GM19455 (cell line): ENCODE measurements at regions not wholly inside any gene's neighbourhood (a gene's known extent, or its start where the extent isn't known, plus 50 kb on each side); places are given as distances from the start of the nearest gene placed in this dataset.

Source experiments
- ATAC-seq: cut with Tn5 transposase; IDR thresholded peaks from one replicate; pipeline ENCODE4 v1.9.1; 2021; ENCODE audit not compliant: unreplicated experiment

GRCh38 chr3:195004512-195005250 is 266.3 kb downstream of the XXYLT1 start:
- no peak for ATAC-seq

- ATAC-seq = no peak
Measured at GRCh38 chr3:195005251-195005620, 265.7 kb downstream of the XXYLT1 start.

GRCh38 chr3:195005759-195006510 is 265.0 kb downstream of the XXYLT1 start:
- ATAC-seq = no peak

- no peak for ATAC-seq
Measured at GRCh38 chr3:195007151-195007550, 263.8 kb downstream of the XXYLT1 start.

- ATAC-seq = no peak
Measured at GRCh38 chr3:195007766-195008165, 263.2 kb downstream of the XXYLT1 start.

GRCh38 chr3:195008816-195009215 is 262.1 kb downstream of the XXYLT1 start:
- no peak for ATAC-seq

- ATAC-seq = no peak
Measured at GRCh38 chr3:195009616-195010015, 261.3 kb downstream of the XXYLT1 start.

GRCh38 chr3:195010551-195011100 is 260.3 kb downstream of the XXYLT1 start:
- ATAC-seq = no peak

- ATAC-seq = no peak
Measured at GRCh38 chr3:195011231-195011834, 259.6 kb downstream of the XXYLT1 start.

- ATAC-seq = no peak
Measured at GRCh38 chr3:195012100-195012499, 258.9 kb downstream of the XXYLT1 start.

- no peak for ATAC-seq
Measured at GRCh38 chr3:195012571-195012970, 258.4 kb downstream of the XXYLT1 start.

- ATAC-seq = no peak
Measured at GRCh38 chr3:195013411-195014361, 257.3 kb downstream of the XXYLT1 start.

GRCh38 chr3:195015021-195015420 is 255.9 kb downstream of the XXYLT1 start:
- ATAC-seq = no peak

- no peak for ATAC-seq
Measured at GRCh38 chr3:195017151-195017550, 253.8 kb downstream of the XXYLT1 start.
